Activated naive CD4-positive, alpha-beta T cell treated with anti-CD3 and anti-CD28 coated beads, Interleukin-2, amount 50 U/mL, for 16 hours (primary cell): ENCODE measurements at regions not wholly inside any gene's neighbourhood (a gene's known extent, or its start where the extent isn't known, plus 50 kb on each side); places are given as distances from the start of the nearest gene placed in this dataset.
"Not testable (repeated sequence)": the region's sequence is repeated elsewhere in the genome, so short reads cannot be mapped to it uniquely, and the experiment has no call there.

Experiments
- DNase-seq: peaks from one replicate; pipeline ENCODE4 v3.0.0-alpha.2; 2020

- no peak for DNase-seq
These were observed 154.0 kb downstream of the REEP3 start for GRCh38 chr10:63675171-63675570.

- DNase-seq, result no peak
These were observed 155.8 kb downstream of the REEP3 start for GRCh38 chr10:63677001-63677400.

- DNase-seq, result not testable (repeated sequence)
These were observed 159.3 kb downstream of the REEP3 start for GRCh38 chr10:63680545-63680944.

- DNase-seq, result no peak
These were observed 160.9 kb downstream of the REEP3 start for GRCh38 chr10:63681993-63682697.

GRCh38 chr10:63682698-63683052 is 161.5 kb downstream of the REEP3 start:
- DNase-seq, result not testable (repeated sequence)

GRCh38 chr10:63683223-63683622 is 162.0 kb downstream of the REEP3 start:
- no peak for DNase-seq

GRCh38 chr10:63683686-63684085 is 162.5 kb downstream of the REEP3 start:
- no peak for DNase-seq

GRCh38 chr10:63684257-63684936 is 163.2 kb downstream of the REEP3 start:
- DNase-seq, result no peak

- DNase-seq, result no peak
These were observed 168.6 kb downstream of the REEP3 start for GRCh38 chr10:63689768-63690167.

GRCh38 chr10:63692220-63692896 is 171.2 kb downstream of the REEP3 start:
- no peak for DNase-seq

- not testable (repeated sequence) for DNase-seq
These were observed 171.8 kb downstream of the REEP3 start for GRCh38 chr10:63693021-63693420.

- DNase-seq, result no peak
These were observed 175.0 kb downstream of the REEP3 start for GRCh38 chr10:63696205-63696604.

GRCh38 chr10:63697956-63698786 is 177.0 kb downstream of the REEP3 start:
- no peak for DNase-seq

- no peak for DNase-seq
These were observed 177.6 kb downstream of the REEP3 start for GRCh38 chr10:63698787-63699150.

GRCh38 chr10:63699785-63700613 is 178.8 kb downstream of the REEP3 start:
- no peak for DNase-seq

GRCh38 chr10:63700631-63701156 is 179.5 kb downstream of the REEP3 start:
- no peak for DNase-seq

- no peak for DNase-seq
These were observed 180.9 kb downstream of the REEP3 start for GRCh38 chr10:63702092-63702491.

- no peak for DNase-seq
These were observed 182.0 kb downstream of the REEP3 start for GRCh38 chr10:63703113-63703670.

- no peak for DNase-seq
These were observed 182.6 kb downstream of the REEP3 start for GRCh38 chr10:63703740-63704345.

GRCh38 chr10:63707254-63707910 is 186.2 kb downstream of the REEP3 start:
- DNase-seq, result no peak

GRCh38 chr10:63708421-63708820 is 187.2 kb downstream of the REEP3 start:
- DNase-seq, result no peak
